Suppressor macrophage treated with lipopolysaccharide for 1 hour (primary cell): ENCODE measurements at regions not wholly inside any gene's neighbourhood (a gene's known extent, or its start where the extent isn't known, plus 50 kb on each side); places are given as distances from the start of the nearest gene placed in this dataset.

Experiments used
- DNase-seq, 3 donors: peaks; one replicate each; pipeline ENCODE4 v3.0.0-alpha.2; 2020 to 2022

DNA sequence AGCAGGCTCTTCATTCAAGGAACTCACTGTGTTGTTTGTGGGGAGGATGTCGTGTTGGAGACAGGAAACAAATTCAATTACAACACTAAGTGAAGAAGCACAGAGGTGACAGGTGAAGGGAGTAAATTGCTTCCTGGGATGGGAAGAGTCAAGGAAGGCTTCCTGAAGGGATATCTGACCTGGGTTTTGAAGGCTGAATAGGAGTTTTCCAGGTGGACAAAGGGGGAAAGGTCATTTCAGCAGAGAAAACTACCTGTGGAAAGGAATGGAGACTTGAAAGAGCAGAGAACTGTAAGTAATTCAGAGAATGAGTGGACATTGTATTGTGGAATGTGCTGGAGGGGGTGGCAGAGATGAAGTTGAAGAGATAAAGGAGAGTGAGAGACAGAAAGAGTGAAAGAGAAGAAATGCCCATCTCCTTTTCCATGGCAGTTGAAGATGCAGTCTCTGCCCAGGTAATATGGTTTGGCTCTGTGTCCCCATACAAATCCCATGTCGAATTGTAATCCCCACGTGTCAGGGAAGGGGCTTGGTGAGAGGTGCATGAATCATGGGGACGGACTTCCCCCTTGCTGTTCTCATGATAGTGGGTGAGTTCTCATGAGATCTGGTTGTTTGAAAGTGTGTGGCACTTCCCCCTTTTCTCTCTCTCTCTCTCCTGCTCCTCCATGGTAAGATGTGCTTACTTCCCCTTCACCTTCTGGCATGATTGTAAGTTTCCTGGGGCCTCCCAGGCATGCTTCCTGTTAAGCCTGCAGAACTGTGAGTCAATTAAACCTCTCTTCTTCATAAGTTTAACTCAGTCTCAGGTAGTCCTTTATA, 205.7 kb upstream of the BCOR start:
- DNase-seq: peak; percentile 56 to 66 (median 61)

DNA sequence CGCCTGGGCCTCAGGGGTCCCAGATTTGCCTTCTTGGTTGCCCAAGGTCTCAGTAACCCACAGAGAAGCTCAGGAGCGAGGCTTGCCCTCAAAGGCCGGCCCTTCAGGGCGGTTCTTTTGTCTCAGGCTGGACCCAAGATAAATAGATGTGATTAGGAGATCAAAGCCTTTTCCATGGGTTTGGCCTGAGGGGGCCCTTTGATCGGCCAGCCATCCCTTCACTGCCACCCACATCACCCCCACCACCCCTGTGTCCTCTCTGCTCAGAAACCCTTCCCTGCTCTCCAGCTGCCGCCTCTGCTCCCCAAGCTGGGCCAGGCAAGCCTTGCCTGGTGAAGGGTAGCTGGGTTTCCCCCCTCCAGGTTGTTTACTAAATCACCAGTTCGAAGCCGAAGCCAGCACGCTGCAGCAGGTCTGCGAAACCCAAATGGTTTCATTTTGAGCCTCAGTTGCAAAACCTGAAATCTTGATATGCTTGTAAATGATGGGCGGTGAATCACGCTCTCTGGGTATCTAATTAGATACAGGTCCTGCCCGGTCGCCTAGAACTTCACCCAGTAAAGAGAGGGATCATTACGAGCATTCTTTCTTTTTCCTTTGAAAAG, 202.6 kb upstream of the BCOR start:
- DNase-seq: no peak

- no peak for DNase-seq
Observed at GRCh38 chrX:40299641-40300046, 201.9 kb upstream of the BCOR start.

GRCh38 chrX:40298572-40299479, 201.1 kb upstream of the BCOR start:
- DNase-seq: peak in 1 of 3 donors; percentile 4

DNA sequence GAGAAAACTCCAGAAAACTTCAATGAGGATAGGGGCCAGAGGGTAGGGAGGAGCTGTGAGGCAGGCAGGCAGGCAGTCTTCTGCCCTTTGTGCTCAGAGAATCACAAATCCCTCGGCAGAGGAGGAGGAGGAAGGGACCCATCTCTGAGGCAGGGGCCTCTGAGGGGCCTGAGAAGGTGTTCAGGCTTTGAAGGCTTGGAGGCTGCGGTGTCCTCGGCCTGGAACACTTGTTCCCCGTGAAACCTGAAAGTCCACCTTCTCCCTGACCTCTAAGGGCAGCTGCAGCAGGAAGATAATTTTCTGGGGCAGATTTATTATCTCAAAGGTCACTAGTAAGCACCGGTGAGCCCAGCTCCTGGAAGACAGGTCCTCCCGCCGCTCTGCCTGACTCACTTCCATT, 200.3 kb upstream of the BCOR start:
- no peak for DNase-seq

DNA sequence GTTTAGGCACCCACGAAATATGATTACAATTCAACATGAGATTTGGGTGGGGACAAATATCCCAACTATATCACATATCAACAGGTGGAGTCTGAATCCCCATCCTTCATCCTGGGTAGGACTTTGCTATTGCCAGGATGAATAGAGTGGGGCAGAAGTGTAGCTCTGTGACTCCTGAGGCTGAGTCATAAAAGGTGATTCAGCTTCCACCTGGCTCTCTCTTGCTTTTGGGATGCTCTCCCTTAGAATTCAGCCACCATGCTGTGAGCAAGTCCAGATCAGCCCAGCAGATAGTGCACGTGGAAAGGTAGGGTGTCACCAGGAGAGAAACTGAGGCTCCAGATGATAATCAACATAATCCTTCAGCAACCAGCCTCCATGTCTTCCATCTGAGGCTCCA, 193.8 kb upstream of the BCOR start:
- no peak for DNase-seq

- DNase-seq: no peak
Observed at GRCh38 chrX:40290517-40290916, 192.8 kb upstream of the BCOR start.

GRCh38 chrX:40285876-40286275, 188.1 kb upstream of the BCOR start:
- no peak for DNase-seq

DNA sequence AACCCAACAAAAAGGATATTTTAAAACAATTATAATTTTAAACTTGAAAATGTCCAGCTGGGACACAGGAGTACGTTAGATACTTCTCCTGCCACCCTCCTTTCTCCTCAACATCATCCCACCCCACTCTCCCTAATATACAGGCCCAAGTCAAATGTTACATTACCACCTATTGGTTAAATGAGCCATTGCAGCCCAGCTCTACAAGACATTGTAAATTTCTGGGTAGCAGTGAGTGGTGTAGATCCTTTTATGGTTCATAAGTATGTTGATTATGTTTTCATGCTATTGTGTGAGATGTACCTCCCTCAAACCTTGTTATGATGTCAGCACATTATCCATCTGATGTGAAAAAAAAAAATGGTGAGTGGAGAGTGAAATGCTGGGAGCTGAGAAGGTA, 187.1 kb upstream of the BCOR start:
- DNase-seq: no peak

GRCh38 chrX:40283981-40284380, 186.2 kb upstream of the BCOR start:
- DNase-seq: no peak

- DNase-seq: no peak
Observed at GRCh38 chrX:40282946-40283660, 185.3 kb upstream of the BCOR start.

GRCh38 chrX:40282348-40282747, 184.6 kb upstream of the BCOR start:
- no peak for DNase-seq

DNA sequence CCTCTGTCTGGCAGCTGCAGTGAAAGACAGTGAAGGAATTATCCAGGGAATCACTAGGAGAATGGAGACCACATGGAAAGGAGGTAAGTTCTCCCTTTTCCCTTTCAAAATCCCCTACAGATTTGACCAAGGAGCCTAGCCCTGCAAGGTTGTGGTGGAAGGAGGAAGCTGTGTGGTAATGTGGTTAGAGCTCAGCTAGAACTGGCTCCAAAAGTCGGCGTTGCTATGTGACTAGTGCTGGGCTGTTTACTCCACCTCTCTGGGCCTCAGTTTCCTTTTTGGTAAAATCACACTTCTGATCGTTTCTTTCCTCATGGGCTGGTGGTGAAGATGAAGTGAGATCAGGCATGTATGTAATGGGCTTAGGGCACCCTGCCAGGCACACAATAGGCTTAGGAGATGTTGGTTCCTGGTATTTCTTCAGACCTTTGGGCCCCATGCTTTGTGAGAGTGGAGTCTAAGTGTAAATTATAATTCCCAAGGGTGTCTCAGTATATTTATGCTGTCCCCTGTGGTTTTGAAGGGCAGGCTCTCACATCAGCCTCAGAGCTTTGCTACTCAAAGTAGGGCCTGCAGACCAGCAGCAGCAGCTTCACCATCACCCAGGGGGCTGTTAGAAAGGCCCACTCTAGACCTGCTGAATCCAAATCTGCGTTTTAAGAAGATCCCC, 183.7 kb upstream of the BCOR start:
- peak; percentile 31 to 41 (median 38) for DNase-seq

- no peak for DNase-seq
Observed at GRCh38 chrX:40279762-40280161, 182.0 kb upstream of the BCOR start.

DNA sequence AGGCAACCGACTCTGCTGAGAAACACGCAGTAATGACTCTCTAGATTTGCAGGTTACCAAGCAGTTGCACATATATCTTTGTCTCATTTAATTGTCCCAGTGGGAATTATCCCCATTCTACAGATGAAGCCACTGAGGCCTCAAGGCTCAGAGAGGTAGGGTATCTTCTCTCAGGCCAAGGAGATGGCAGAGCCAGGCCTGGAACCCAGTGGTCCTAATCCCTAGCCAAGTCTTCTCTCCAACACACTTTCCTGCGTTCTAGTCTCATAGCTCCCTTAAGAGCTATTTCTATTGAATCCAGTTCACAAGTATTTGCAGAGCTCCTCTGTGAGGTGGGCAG, 181.3 kb upstream of the BCOR start:
- no peak for DNase-seq

GRCh38 chrX:40278340-40279090, 180.8 kb upstream of the BCOR start:
- DNase-seq: no peak

GRCh38 chrX:40277672-40278071, 179.9 kb upstream of the BCOR start:
- DNase-seq: no peak

DNA sequence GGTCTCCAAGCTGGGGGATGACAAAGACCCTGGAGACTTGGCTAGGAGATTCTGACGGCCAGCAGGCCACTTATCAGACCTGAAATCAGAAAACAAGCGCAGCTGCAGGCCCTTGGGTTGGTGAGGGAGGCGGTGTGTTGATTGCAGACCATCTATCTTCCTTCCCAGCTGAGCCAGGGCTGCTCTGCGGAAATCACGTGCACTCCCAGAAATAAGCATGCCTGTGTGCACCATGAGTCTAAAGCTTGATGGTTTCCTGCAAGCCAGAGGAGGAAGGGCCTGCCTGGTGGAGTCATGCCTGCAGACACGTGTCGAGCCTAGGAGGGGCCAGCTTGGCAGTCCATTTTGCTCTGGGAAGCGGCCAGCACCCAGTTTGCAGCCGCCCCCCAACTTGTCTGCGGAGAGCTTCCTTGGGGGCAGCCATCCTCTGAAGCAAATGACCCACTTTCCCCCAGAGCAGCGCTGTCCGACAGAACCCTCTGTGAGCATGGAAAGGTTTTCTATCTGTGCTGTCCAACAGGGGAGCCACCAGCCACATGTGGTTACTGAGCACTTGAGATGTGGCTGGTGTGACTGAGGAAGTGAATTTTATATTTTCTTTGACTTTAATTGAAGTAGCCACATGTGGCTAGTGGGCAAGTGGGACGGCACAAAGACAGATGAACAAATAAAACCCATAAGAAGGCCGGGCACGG, 175.7 kb upstream of the BCOR start:
- DNase-seq: peak; percentile 54 to 71 (median 55)

- no peak for DNase-seq
Observed at GRCh38 chrX:40272776-40273175, 175.0 kb upstream of the BCOR start.

DNA sequence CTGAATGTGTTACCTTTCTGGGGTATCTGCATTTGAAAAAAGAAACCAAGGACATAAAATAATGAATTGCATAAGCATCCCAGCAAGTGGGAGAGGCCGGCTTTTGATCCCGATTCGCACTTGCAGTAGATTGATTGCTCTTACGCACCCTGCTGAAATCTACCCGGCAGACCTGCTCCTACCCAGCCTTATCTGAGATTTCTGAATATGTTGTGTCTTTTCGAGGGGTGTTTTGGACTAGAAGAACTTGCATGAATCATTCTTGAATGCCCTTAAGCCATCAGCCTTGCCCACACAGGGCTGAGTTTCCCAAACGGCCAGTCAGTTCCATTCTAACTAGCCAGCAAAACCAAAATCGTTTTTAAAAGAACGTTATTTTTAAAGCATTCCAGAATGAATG, 174.4 kb upstream of the BCOR start:
- no peak for DNase-seq

DNA sequence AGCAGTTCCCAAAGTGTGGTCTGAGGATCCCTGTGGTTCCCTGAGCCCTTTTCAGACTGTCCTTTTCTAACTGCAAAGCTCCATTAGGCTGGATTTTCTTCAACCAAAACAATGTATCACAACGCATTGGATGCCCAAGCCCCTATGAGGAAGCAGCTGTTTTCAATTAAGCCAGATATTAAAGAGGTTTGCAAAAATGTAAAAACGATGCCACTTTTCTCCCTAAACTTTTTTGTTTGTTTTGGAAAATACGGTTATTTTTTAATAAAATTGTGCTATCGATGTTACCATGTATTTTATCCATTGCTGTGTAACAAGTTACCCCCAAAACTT, 170.4 kb upstream of the BCOR start:
- DNase-seq: no peak
